ENCODE measurements at regions not wholly inside any gene's neighbourhood (a gene's known extent, or its start where the extent isn't known, plus 50 kb on each side); places are given as distances from the start of the nearest gene placed in this dataset.
"Not testable (repeated sequence)": the region's sequence is repeated elsewhere in the genome, so short reads cannot be mapped to it uniquely, and the experiment has no call there.

DNA sequence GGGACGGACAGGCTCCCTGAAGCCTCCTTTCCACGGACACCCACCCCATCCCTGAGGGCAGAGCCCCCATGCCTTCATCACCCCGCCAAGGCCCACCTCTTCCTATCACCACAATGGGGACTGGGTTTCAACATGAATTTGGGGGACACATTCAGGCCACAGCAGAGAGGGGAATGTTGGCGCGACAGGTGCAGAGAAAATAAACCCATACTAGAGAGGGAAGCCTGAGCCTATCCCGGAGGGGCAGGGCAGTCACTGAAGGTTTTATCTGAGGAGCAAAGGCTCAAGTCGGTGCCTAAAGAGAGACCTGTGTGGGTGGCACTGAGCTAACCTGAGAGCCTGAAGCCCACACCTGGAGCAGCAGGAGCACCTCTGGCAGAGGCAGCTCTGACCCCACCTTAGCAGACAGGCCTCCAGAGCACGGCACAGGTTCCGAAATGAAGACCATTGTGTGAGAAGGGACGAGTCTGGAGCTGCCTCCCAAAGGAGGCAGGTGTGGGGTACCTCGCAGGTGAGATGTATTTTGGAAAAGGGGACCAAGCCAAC, 180.6 kb upstream of the PDE10A start:
- DNase-seq = no peak

DNA sequence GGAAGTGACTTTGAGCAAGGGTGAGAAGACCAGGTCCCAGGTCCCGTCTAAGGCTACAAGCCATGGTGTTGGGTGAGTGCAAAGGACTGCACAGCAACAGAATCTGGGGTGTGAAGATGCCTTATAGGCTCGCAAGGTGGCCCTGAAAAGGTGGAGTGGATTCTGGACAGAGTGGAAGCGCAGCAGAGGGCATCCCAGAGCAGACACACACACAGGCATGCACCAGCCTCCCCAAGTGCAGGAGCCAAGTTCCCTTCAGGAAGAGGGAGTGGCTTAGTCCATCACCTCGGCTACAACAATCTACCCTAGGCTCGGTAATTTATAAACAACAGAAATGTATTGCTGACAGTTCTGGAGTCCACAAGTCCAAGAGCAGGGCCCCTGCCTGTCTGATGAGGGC, 180.1 kb upstream of the PDE10A start:
- no peak for DNase-seq

DNA sequence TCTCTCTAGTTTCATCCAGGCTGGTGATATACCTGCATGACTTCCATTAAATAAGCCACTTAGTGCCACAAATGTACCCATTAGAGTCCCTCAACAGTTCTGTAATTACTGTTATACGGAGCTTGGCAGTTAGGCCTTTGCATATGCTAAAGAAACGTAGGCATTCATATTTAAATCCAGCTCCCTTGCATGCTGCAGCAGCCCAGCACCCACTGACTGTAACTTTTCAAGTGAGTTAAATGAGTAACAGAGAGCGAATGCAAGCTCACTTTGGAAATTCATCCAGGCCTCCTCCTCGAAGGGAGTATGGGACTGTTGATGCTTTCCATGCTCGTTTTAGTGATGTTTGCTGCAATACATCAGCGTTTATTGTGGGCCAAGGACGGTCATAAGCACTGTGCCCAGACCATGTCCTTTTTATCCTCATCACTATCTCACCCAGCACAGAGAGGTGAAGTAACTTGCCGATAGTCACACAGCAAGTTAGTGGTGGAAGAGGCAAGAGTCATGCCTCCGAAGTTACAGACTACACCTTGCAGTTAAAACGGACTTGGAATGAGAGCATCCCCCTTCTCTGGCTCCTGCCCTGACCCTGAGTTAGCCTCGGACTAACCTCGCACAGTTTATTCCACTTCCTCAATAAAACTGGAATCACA, 179.4 kb upstream of the PDE10A start:
- DNase-seq = no peak

DNA sequence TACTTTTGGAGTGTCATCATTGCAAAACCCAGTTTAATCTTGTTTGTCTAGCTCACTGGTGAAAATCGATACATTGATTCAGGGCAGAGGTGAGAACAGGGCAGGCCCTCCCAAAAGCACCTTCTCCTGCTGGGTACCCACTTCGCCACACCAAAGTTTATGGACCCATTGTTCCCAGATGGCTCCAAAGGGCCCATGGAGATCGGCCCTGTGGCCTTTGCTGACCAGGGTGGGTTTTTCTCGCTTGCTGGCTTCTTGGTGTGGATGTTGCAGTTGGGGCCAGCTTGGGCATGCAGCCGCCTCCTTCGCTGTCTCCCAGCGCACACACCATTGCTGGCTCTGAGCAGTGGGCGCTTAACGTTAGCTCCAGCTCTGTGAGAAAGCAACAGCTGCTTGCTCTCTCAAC, 178.1 kb upstream of the PDE10A start:
- DNase-seq = no peak

DNA sequence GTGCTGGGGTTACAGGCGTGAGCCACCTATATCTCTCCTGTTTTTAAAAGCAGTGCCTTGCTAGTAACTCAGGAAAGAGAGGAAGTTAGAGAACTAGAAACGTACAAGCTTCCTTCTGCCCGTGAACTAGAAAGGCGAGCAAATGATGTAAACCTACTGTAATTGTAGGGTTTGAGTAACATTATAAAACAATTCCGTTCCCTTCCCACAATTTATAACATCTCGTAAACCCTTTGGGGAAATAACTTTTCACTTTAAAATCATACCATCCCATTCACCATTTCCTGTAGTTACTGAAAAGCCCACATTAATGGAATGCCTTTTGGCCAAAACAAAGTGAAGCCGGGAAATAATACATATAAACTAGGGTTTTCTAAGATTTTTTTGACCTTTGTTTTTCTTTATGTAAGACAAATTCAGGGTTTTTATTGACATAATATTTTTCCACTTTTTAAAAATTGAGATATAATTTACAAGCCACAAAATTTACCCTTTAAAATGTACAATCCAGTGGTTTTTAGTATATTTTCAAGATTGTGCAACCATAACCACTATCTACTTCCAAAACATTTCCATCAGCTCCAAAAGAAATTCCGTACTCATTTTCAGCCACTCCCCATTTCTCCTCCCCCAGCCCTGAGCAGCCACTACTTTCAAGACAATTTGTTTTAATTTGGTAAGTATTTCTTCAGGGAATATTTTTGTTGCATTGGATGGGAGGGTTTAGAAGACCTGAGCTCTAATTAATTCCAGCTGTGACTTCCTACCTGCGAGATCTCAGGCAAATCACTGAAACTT, 175.1 kb upstream of the PDE10A start:
- no peak for DNase-seq

DNA sequence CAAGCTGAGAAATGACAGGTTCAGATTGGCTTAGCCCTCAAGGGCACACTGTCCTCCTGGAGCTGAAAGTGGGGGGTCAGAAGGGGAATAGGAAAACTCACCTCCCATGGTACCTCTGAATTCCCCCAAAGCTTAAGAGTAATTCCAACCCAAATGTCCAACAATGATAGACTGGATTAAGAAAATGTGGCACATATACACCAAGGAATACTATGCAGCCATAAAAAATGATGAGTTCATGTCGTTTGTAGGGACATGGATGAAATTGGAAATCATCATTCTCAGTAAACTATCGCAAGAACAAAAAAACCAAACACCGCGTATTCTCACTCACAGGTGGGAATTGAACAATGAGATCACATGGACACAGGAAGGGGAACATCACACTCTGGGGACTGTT, 173.6 kb upstream of the PDE10A start:
- DNase-seq = not testable (repeated sequence)

DNA sequence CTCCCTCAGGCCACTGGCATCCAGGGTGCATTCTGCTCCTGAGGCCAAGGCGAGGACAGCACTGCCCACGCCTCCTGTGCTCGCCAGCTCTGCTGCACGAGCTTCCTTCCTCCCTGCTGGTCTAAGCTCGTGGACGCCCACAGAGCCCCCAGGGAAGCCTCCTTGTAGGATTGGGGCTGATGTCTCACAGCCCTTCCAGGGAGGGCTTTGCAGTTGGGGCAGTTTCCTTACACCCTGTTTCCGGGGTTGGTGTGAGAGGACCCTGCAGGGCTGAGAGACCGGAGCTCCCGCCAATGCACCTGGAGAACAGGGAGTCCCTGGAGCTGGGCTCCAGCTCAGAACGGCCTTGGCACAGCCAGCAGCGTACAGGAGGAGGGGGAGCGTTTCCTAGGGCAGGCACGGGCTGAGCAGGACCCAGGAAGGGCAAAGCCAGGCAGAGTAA, 172.4 kb upstream of the PDE10A start:
- DNase-seq = no peak

DNA sequence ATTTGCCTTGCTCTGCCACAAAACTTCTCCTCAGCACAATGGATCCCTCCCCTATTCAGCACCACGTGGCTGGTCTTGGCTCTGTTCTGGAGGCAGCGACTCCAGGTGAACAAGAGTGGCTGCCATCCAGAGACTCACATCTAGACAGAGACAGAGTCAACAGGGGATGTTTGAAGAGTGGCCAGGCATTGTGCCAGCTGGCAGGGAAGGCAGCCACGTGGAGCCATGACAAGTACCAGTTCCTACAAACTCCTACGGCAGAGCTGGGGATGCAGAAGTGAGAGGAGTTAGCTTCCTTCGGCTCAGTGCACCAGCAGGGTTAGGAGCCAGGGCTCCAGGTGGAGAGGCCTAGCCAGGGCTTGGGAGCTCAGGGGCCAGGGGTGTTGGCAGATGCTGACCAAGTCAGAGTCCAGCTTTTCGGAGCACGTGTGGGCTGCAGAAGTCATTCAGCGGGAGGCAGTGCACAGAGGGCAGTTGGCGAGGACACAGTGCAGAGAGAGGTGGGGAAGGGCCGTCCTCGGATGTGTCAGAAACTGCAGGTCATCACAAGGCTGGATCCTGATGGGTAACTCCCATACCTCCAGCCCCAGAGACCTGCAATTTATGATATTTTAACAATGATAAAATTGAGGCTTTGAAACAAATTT, 171.7 kb upstream of the PDE10A start:
- no peak for DNase-seq

DNA sequence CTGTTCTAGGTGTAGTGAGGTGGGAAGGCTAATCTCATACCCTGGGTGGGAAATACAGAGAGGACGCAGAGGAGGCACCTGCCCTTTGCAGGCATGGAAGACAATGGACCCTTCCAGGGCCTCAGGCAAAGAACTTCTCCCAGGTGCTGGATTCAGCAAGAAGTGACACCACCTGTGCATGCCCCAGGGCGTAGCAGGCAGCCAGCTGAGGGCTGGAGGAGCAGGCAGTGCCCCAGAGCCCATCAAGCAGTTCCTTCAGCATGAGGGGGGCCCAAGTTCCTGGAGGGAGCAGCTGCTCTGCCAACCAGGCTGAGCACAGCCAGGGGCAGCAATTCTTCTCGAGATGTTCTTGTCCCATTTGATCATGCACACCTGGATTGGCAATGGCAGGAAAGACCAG, 170.3 kb upstream of the PDE10A start:
- no peak for DNase-seq

DNA sequence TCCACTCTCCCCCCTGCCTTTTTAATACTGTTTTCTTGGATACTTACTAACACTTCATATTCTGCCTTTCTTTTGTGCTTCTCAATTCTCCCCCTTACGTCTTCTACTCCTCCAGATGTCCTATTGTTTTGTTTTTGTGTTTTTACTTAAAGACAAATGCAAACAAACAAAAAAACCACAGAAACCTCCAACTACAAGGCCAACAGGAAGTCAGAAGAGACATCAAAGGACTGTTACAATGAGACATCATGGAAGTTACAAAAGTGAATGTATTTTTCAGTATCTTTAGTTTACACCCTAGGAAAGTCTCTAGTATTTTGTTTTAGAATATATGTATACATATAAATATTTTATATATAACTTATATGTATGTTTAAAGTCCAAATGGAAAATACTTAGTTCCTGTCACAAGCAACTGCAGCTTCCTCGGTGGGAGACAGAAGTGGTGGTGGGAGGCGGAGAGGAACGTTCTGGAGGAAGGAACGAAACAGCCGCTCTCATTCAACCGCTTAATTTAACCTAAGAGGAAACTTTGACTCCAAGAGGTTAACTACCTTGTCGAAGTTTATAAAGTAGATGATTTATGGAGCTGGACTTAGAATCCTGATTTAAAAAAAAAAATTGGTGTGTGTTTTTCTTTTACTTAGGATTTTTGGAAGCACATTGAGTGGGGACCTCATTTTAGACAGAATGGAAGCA, 168.9 kb upstream of the PDE10A start:
- no peak for DNase-seq

DNA sequence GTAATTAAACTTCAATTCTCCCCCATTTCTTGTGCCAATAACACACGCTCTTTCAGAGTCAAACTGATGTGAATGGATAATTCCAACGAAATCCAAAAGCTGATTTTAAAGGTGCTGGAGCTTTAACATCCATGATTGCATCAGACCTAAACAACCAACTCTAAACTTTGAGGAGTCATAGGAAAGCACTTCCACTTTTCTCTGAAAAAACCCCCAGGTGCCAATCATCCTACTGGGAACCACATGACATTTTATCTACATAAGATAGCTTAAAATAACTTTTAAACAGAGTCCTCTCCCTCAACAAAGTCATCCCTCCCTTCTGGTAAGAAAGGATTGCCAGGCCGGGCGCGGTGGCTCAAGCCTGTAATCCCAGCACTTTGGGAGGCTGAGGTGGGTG, 167.7 kb upstream of the PDE10A start:
- DNase-seq = no peak

DNA sequence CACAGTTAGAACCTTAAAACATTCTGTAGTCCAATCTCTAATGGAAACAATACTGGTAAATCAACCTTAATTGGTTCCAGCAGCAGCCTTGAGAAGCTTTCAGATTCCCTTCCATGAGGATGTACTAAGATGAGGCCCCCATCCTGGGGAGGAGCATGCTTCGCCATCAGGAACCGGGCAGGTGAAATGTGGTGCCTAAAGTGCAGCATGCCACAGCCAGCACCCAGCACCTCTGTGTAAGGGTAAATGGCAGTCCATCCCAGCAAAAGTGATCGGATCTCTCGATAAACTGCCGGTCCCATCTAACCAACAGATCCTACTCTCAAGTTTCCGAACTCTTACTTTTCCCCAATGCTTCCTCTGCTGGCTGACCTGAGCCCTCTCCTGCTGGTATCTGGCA, 166.3 kb upstream of the PDE10A start:
- DNase-seq = no peak

DNA sequence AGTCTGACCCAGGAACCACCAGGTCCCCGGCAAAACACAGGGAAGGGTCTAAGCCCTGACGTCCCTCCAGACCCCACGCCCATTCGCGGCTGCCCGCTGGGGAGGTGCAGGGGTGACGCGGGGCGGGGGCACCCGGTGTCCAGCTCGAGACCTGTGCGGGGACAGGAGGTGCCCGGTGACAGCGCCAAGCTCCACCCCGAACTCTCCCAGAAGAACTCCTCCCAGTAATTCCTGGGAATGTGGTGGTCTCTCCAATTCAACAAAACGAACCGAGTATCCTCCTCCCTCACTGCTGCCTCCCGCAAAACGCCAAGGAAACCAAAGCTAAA, 164.1 kb upstream of the PDE10A start:
- no peak for DNase-seq

DNA sequence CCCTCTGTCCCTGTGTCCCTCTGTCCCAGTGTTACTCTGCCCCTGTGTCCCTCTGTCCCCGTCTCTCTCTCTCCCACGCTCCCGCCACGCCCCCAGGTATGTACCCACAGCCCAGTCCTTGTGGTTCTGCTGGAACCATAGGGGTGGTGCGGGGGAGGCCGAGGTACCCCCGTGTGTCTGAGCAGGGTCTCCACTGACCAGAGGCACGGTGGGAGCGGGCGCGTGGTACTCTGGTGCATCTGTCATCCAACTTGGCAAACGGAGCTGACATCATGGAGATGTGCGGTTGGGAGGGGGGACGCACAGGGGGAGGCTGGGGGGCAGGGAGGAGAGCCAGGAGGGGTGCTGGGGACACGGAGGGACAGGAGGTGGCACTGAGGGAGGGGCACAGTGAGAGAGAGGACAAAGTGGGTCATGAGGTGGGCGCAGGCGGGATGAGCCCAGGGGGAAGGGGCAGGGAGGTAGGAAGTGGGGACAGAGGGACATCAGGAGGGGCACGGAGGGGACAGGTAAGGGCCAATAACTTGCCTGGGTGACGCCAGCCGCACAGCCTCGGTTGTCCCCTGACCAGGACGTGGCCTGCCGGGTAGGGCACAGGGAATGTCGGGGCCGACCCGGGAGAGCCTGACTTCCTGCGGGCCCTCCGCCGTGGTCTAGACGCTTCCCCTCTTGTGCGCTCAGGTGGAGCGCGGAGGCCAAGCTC, 163.6 kb upstream of the PDE10A start:
- no peak for DNase-seq

DNA sequence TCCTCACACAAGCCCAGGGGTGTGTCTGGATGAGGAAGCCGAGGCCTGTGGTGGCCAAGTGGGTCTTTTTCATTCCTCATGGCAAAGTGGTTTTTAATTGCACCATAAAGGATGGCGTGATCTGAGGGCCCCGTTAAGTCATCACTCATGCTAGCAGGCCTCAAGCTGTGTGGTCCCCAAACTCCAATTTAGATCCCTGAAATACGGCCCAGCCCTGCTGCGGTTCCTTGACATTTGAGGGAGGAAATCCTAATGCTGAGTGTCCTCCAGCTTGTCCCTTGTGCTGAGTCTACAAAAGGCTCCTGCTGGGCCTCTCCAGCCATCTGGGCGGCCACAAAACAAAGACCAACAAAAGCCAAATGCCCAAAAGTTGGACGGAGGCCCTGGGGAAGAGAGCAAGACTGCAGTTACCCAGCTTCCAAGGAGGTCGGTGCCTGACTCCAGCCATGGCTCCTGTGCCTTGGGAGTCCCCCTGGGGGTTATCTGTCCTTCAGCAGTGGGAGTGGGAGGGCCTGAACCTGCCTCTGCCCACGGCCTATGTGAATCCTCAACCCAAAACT, 162.3 kb upstream of the PDE10A start:
- DNase-seq = no peak

DNA sequence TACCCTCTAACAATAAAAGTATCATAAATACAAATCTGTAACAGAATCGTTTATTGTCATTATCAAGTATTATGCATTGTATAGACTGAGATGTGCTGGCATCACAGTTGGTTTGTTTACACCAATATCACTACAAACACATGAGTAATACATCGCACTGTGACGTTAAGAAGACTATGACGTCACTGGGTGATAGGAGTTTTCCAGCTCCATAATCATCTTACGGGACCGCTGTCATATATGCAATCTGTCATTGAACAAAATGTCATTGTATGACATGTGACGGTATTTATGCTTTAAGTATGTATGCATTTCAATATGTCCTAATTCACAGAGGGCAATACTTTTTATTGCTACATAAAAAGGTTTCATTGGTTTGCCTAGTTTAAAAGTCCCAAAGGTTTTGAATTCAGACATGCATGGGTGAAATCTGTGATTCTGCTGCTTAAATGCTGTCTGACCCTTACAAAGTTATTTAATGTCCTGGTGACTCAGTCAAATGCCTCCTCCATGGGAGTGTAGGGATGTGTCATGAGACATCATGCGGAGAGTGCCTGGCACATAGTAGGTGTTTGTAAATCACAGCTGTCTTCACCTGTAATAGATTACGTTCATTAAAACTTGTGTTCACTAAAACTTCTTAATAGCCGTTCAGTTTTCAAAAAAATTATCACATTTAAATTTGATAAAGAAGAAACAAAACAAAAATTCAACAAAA, 160.7 kb upstream of the PDE10A start:
- DNase-seq = no peak

DNA sequence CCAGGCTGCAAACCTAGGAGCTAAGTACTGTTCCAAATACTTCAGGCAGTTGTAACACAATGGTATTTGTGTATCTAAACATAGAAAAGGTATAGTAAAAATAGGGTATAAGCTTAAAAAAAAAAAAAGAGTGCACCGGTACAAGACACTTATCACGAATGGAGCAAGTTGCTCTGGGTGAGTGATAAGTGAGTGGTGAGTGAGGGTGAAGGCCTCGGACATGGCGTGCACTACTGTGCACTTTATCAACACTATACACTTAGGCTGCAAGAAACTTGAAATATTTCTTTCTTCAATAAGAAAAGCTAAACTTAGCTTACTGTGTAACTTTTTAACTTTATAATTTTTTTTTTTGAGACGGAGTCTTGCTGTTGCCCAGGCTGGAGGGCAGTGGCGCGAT, 159.5 kb upstream of the PDE10A start:
- no peak for DNase-seq

DNA sequence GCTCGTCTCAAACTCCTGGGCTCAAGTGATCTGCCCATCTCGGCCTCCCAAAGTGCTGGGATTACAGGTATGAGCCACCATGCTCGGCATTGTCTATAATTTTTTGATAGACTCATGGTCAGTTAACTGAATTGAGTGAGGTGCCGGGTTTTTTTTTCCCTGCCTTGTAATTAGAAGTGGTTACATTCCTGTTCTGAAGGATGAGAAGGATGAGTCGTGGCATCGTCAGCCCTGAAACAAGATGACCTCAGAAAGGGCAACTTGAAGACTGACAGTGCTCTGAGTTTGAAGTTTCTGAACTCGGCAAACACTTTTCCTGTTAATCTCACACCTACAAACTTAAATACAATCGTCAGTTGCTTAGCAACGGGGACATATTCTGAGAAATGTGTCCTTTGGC, 158.7 kb upstream of the PDE10A start:
- DNase-seq = no peak

DNA sequence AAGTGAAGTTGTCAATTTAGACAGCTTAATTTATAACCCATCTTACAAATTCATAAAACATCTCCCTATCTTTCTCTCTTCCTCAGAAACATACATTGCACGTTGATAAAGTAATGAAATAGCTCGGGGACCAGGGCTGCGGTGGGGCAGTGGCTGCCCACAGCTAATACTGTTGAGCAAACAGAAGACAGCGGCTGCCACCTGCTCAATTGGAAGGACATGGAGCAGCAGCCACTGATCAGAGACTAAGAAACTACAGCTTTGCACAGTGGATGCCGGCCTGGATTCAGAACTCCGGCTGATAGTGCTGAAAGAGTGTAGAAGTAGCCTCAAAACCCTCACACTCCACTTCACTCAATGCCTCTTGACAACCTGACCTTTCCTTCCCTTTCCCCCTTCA, 157.9 kb upstream of the PDE10A start:
- DNase-seq = no peak

DNA sequence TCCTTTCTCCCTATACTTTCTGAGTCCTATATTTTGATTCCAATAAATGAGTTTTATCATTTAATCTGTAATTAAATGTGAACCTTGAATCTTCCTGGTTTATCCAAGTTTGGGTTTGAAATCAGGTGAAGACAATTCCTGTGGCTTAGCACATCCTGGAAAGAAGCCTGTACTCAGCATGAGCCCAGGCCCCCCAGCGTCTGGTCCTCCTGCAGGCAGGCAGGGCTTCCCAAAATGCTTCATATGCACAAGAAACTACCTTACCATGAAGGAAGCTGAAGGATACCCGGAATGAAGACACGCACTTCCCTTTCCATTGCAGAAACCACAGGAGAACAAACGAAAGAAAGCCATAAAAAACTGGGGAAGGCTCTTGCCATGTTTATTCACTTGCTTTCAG, 157.4 kb upstream of the PDE10A start:
- DNase-seq = no peak

DNA sequence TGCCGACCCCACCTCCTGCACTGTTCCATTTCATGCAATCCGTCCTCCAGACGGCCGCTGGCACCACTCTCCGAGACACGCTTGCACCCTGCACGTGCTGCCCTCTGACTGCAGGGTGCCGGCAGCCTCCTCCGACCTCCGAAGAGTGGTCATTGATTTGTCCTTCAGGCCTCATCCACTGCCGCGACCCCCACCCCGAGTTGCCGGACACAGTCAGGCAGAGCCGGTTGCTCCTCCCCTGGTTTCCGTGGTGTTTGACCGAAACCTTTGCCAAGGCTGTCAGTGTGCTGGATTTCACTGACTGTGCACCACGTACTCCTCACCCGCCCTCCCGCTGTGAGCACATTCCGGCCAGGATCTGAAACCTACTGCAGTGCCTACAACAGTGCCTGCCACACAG, 156.4 kb upstream of the PDE10A start:
- no peak for DNase-seq

DNA sequence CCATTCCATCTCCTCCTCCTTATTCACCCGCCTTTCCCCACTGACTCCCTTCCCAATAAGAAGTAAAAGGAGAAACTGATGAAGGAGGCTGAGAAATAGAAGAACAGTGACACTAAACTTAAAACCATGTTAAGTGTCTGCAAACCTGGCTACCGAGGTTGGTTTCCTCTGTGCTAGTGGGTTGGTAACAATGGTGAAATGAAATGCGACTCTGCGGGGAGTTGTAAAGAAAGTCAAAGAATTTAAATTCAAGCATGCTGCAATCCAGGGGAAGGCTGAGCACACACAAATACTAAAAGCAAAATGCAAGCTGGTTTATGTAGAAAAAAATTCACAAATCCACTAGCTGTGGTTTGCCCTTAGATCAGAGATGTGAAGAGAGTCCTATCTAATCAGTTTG, 155.2 kb upstream of the PDE10A start:
- DNase-seq = no peak
